Tibial nerve (tissue), 4 donors: ENCODE measurements at regions not wholly inside any gene's neighbourhood (a gene's known extent, or its start where the extent isn't known, plus 50 kb on each side); places are given as distances from the start of the nearest gene placed in this dataset.
"Not testable (repeated sequence)": the region's sequence is repeated elsewhere in the genome, so short reads cannot be mapped to it uniquely, and the experiment has no call there.

Experiments
- DNase-seq, 2 donors: peaks; one replicate each; pipeline ENCODE4 v3.0.0-alpha.2; 2019; ENCODE audit warnings: low spot score in 2 of 2
- H3K27ac ChIP-seq, 4 donors: fragments of 200-600 bp; sonication (generic) in 3 of 4; one replicate each; pipeline ENCODE4 v1.5.1; 2017 to 2019; ENCODE audit warnings: mild to moderate bottlenecking in 1 of 4
- H3K27me3 ChIP-seq, 2 donors: fragments of 200-600 bp; sonication (generic) in 1 of 2; one replicate each; pipeline versions ENCODE4 v1.5.1 to v1.6.0; 2017 to 2019
- H3K36me3 ChIP-seq, 3 donors: fragments of 200-600 bp; sonication (generic); one replicate each; pipeline ENCODE4 v1.5.1; 2018 to 2019
- H3K4me1 ChIP-seq, 4 donors: fragments of 200-600 bp; sonication (generic) in 3 of 4; one replicate each; pipeline ENCODE4 v1.5.1; 2017 to 2019
- H3K4me3 ChIP-seq, 4 donors: fragments of 200-600 bp; sonication (generic) in 3 of 4; one replicate each; pipeline ENCODE4 v1.5.1; 2017 to 2019; ENCODE audit warnings: mild to moderate bottlenecking in 1 of 4, moderate library complexity in 1 of 4
- H3K9me3 ChIP-seq, 4 donors: fragments of 200-600 bp; sonication (generic) in 3 of 4; one replicate each; pipeline ENCODE4 v1.5.1; 2017 to 2019
- EP300 ChIP-seq, 2 donors: sonication (generic); formaldehyde crosslinking; IDR thresholded peaks; one replicate each; pipeline ENCODE4 v1.6.1; 2017; ENCODE audit warnings: antibody characterized with exemption in 2 of 2, mild to moderate bottlenecking in 1 of 2
- POLR2A ChIP-seq, 2 donors: fragments of 450-650 bp; IDR thresholded peaks; one replicate each; pipeline ENCODE4 v1.6.1; 2017; ENCODE audit warnings: antibody characterized with exemption in 2 of 2, mild to moderate bottlenecking in 2 of 2, moderate library complexity in 2 of 2
- WGBS, 2 donors: methylation state at CpG; one replicate each; pipeline ENCODE4 v1.1.5; 2018; 5-methylcytosine and 5-hydroxymethylcytosine counted together
- TF ChIP-seq, protein P1 (sequence below), 5 experiments: fragments of 200-600 bp in 3 of 5; fragments of 450-650 bp in 2 of 5; sonication (generic) in 3 of 5; IDR thresholded peaks; one replicate each; pipeline ENCODE4 v1.5.1; 2016 to 2019; ENCODE audit warnings: antibody characterized with exemption in 5 of 5, mild to moderate bottlenecking in 3 of 5, moderate library complexity in 2 of 5

- H3K4me3 ChIP-seq: no peak overlapping the region
- H3K27ac ChIP-seq: no peak overlapping the region
- H3K27me3 ChIP-seq: no peaks in the 10 kb centered on the region
- H3K36me3 ChIP-seq: no peaks in the 10 kb centered on the region
- whole genome bisulfite sequencing, 2 donors: 51 to 69% methylated on average over 1 of the region's 1 CpG
- no peaks in the 10 kb centered on the region for H3K9me3 ChIP-seq
- TF ChIP-seq POLR2A (IDR thresholded peaks at IDR 0.05): no peak
- TF ChIP-seq EP300 (IDR thresholded peaks at IDR 0.05): no peak
- TF ChIP-seq, protein P1, sequence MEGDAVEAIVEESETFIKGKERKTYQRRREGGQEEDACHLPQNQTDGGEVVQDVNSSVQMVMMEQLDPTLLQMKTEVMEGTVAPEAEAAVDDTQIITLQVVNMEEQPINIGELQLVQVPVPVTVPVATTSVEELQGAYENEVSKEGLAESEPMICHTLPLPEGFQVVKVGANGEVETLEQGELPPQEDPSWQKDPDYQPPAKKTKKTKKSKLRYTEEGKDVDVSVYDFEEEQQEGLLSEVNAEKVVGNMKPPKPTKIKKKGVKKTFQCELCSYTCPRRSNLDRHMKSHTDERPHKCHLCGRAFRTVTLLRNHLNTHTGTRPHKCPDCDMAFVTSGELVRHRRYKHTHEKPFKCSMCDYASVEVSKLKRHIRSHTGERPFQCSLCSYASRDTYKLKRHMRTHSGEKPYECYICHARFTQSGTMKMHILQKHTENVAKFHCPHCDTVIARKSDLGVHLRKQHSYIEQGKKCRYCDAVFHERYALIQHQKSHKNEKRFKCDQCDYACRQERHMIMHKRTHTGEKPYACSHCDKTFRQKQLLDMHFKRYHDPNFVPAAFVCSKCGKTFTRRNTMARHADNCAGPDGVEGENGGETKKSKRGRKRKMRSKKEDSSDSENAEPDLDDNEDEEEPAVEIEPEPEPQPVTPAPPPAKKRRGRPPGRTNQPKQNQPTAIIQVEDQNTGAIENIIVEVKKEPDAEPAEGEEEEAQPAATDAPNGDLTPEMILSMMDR (IDR thresholded peaks at IDR 0.05): no peak
- DNase-seq: no peak
- H3K4me1 ChIP-seq: no peaks in the 10 kb centered on the region
These were observed 527.1 kb upstream of the FLRT2 start for GRCh38 chr14:85002846-85003245.

- no peak for TF ChIP-seq POLR2A (IDR thresholded peaks at IDR 0.05)
- TF ChIP-seq, protein P1 (IDR thresholded peaks at IDR 0.05): no peak
- no peak for TF ChIP-seq EP300 (IDR thresholded peaks at IDR 0.05)
- H3K36me3 ChIP-seq: no peaks in the 10 kb centered on the region
- no peak for DNase-seq
- H3K9me3 ChIP-seq: no peaks in the 10 kb centered on the region
- H3K27ac ChIP-seq: no peak overlapping the region
- H3K4me3 ChIP-seq: no peak overlapping the region
- no peaks in the 10 kb centered on the region for H3K4me1 ChIP-seq
- no peaks in the 10 kb centered on the region for H3K27me3 ChIP-seq
These were observed 526.1 kb upstream of the FLRT2 start for GRCh38 chr14:85003805-85004204.

DNA sequence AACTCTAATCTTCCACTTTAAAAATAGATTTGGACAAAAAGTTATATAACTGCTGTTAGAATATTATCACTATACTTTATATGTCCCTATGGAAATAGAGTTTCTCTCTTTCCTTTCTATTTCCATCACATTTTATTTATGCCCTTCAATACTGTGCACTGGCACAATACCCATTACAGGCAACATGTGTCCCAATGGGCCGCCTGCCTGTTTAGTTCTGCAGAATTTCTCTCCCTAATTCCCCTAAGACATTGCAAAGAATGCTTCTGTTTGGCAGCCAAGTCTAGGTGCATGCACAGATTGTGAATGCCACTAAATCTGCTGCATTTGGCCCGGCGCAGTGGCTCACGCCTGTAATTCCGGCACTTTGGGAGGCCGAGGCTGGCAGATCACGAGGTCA lies 520.4 kb upstream of the FLRT2 start:
- TF ChIP-seq POLR2A (IDR thresholded peaks at IDR 0.05) (no peak), EP300 (IDR thresholded peaks at IDR 0.05) (no peak)
- TF ChIP-seq, protein P1 (IDR thresholded peaks at IDR 0.05): no peak
- no peak overlapping the region for H3K4me3 ChIP-seq
- H3K4me1 ChIP-seq: no peaks in the 10 kb centered on the region
- H3K27me3 ChIP-seq: no peaks in the 10 kb centered on the region
- no peak overlapping the region for H3K27ac ChIP-seq
- H3K36me3 ChIP-seq: no peaks in the 10 kb centered on the region
- H3K9me3 ChIP-seq: no peaks in the 10 kb centered on the region
- no peak for DNase-seq
- WGBS, 2 donors: 91 to 94% methylated on average over 7 of the region's 7 CpGs

GRCh38 chr14:85010186-85010585 lies 519.8 kb upstream of the FLRT2 start:
- no peaks in the 10 kb centered on the region for H3K27me3 ChIP-seq
- H3K9me3 ChIP-seq: no peaks in the 10 kb centered on the region
- WGBS, 2 donors: 78 to 84% methylated on average over 1 of the region's 1 CpG
- H3K4me3 ChIP-seq: no peak overlapping the region
- H3K4me1 ChIP-seq: no peaks in the 10 kb centered on the region
- no peaks in the 10 kb centered on the region for H3K36me3 ChIP-seq
- no peak for DNase-seq
- no peak overlapping the region for H3K27ac ChIP-seq
- TF ChIP-seq EP300 (IDR thresholded peaks at IDR 0.05) (no peak), POLR2A (IDR thresholded peaks at IDR 0.05) (no peak)
- TF ChIP-seq, protein P1 (IDR thresholded peaks at IDR 0.05): no peak

- Histone ChIP-seq H3K4me1 (no peaks in the 10 kb centered on the region), H3K27ac (no peak overlapping the region), H3K9me3 (peaks cover 0 to 7% (median 0%) of the 10 kb centered on the region in 4 donors), H3K36me3 (no peaks in the 10 kb centered on the region), H3K27me3 (no peaks in the 10 kb centered on the region), H3K4me3 (no peak overlapping the region)
- WGBS, 2 donors: 7 to 9% methylated on average over 1 of the region's 1 CpG
- TF ChIP-seq EP300 (IDR thresholded peaks at IDR 0.05) (no peak), POLR2A (IDR thresholded peaks at IDR 0.05) (no peak)
- TF ChIP-seq, protein P1 (IDR thresholded peaks at IDR 0.05): no peak
- no peak for DNase-seq
These were observed 513.4 kb upstream of the FLRT2 start for GRCh38 chr14:85016496-85016895.

DNA sequence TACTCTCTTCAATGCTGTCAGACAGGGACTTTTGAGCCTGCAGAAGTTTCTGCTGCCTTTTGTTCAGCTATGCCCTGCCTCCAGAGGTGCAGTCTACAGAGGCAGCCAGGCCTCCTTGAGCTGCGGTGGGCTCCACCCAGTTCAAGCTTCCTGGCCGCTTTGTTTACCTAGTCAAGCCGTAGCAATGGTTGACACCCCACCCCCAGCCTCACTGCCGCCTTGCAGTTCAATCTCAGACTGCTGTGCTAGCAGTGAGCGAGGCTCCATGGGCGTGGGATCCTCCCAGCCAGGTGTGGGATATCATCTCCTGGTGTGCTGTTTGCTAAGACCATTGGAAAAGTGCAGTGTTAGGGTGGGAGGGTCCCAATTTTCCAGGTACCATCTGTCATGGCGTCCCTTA lies 506.1 kb upstream of the FLRT2 start:
- DNase-seq, H3K27ac ChIP-seq, H3K4me1 ChIP-seq, H3K9me3 ChIP-seq, H3K4me3 ChIP-seq, H3K36me3 ChIP-seq, H3K27me3 ChIP-seq: not testable (repeated sequence)
- WGBS, 2 donors: 85 to 90% methylated on average over 7 of the region's 7 CpGs
